Skin epidermis (tissue), 12 donors: ENCODE measurements at regions not wholly inside any gene's neighbourhood (a gene's known extent, or its start where the extent isn't known, plus 50 kb on each side); places are given as distances from the start of the nearest gene placed in this dataset.

Source experiments
- H3K27ac ChIP-seq, 21 experiments: fragments of 200-600 bp; sonication (generic) in 11 of 21; one replicate each; pipeline ENCODE4 v1.5.0; 2020; ENCODE audit warnings: mild to moderate bottlenecking in 3 of 21, inconsistent platforms in 2 of 21, moderate library complexity in 2 of 21
- H3K4me3 ChIP-seq, 7 experiments: fragments of 200-600 bp; sonication (generic) in 2 of 7; one replicate each; pipeline ENCODE4 v1.5.0; 2020; ENCODE audit warnings: inconsistent platforms in 2 of 7, mild to moderate bottlenecking in 2 of 7, moderate library complexity in 1 of 7

DNA sequence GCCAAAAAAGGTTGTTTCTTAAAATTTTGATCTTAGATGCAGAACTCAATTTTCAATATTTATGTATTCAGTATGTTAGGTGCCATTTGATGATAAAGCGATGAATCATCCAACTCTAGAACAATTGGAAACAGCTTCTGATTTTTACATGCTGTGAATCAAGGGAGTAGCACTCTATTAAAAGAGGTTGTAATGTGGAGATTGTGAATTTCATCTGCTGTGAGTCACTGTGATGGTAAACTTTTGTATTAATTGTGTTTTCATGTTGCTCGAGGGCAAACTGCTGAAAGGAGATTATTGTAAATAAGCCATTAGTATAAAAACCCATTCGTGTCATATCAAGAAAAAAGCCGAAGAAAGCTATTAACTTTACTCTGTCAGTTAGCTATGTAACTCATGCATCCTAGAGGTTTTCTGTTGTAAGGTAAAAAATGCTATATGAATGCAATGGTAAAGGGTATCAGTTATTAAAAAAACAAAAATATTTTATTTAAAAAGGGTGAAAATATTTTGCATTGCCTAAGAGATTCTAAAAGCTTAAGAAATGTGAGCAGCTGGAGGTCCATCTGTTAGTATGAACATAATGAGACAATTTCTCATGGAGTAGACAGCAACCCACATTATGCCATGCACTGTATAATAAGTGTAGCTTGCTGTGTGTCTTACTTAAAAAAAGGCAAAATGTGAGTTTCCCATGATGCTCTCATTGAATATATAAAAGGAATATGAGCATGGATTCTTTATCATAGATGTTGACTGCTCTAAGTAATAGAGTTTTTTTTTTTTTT lies 511.0 kb upstream of the PCDH15 start:
- H3K27ac ChIP-seq = no peak overlapping the region
- H3K4me3 ChIP-seq = no peak overlapping the region

DNA sequence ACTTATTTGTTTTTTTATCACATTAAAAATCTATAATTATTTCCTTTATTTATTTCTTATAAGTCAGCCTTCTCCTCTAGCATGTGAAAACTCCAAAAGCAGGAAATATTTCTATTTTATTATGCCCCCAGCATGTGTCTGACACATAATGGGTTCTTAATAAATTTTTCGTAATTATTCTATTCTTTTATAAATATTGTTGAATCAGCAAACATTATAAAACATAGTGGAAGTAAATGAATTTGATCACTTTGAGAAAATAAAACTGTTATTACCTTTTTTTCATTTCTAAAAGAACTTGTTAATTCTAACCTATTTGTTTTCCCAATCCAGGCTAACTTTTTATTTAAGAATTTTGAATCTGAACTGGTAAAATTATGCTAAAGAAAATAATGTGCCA lies 509.1 kb upstream of the PCDH15 start:
- Histone ChIP-seq H3K27ac (no peak overlapping the region), H3K4me3 (no peak overlapping the region)

DNA sequence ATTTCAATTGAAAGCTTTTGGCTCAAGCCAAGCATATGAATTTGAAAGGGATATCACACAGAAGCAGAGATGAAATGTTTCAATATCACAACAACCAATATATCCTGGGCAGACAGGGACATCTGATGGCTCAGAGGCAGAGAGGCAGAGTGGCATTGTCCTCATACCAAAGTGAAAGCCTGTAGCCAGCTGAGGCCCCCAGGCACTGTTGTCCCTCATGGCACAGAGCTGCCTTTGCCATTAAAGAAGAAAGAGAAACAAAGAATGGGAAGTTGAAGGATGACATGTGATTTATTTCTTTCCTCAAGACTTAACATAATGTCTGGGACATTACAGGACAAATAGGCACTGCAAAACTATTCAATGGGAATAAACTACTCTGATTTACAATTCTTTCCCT lies 504.3 kb upstream of the PCDH15 start:
- H3K27ac ChIP-seq = no peak overlapping the region

DNA sequence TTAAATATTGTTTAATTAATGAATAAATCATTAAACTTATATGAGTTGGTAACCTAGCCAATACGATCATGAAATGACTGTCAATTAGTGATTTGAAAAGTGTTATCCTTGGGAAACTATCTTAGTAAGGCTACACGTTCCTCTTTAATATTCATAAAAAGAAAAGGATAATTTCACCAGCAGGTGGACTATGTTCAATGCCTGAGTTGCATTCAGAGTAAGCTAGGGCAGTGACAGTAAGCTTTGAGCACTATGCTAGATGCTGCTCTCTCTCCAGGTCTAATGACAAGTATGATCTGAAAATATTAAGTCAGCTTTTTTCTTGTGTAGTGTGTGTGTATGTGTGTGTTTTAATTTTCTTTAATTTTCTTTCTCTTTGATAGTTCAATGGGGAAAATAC lies 486.3 kb upstream of the PCDH15 start:
- Histone ChIP-seq H3K27ac (no peak overlapping the region), H3K4me3 (no peak overlapping the region)

More for the DNA sequence above, 504.3 kb upstream of the PCDH15 start:
- H3K4me3 ChIP-seq = no peak overlapping the region

DNA sequence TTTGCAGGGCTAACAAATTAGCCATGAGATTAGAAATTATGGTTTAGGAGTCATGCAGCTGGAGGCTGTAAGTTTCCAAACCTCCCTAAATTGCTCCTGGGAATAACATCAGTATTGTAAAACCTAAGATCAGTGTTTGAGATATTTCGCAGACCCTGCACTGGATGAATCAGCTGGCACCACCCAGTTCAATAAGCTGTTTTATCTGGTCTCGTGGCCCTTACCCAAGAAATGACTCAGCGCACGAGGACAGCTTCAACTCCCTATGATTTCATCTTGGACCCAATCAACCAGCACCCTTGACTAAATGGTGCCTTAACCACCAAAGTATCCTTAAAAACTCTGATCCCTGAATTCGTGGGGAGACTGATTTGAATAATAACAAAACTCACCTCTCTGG lies 482.0 kb upstream of the PCDH15 start:
- Histone ChIP-seq H3K27ac (no peak overlapping the region), H3K4me3 (no peak overlapping the region)

DNA sequence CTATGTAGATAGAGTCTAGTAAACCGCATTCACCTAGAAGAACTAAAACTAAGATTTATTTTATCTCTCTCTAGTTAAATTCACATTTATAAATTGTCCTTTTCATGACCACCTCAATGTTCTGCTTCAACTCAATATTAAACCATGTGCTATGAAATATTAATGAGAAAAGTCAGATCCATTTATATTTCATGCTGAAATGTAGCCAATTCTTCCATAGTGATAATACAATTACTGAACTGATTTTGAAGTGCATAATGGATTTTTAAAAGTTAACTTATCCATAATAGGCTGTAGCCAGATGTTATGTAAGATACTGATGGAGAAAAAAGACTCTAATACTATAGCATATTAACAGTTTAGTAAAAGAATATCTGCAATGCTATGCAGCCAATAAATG lies 479.7 kb upstream of the PCDH15 start:
- Histone ChIP-seq H3K4me3 (no peak overlapping the region), H3K27ac (no peak overlapping the region)

DNA sequence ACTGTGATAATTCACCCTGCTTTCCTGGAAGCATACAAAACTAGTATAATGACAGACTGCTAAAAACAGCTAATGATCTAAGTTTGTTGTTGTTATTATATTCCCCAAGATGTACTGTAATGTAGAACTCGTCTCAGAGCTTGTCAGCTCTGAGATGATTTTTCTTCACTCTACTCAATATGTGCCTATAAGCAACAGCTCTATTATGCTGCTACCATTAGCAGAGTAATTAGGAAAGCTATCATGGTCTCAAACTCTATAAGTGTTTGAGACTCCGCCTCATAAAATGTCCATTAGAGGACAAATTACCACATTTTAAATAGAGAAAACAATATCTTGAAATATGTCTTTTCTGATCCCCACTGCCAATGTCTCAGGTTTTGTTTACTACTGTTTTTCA lies 476.5 kb upstream of the PCDH15 start:
- no peak overlapping the region for H3K4me3 ChIP-seq
- no peak overlapping the region for H3K27ac ChIP-seq

DNA sequence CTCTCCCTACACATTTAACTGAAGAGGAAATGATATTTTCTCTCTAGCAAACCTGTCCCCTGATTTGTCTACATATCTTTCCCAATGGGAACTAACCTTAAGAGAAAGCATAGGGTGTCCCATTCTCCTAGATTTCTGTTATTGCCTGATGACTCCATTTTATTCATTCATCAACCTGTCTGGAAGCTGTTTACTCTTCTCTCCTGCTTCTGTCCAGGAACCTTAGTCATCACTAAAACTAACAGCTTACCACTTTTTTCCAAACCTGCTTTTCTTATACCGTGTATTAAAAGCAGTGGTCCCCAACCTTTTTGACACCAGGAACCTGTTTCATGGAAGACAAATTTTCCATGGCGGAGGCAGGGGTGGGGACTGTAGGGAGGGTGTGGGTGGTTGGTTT lies 473.3 kb upstream of the PCDH15 start:
- Histone ChIP-seq H3K4me3 (no peak overlapping the region), H3K27ac (no peak overlapping the region)

DNA sequence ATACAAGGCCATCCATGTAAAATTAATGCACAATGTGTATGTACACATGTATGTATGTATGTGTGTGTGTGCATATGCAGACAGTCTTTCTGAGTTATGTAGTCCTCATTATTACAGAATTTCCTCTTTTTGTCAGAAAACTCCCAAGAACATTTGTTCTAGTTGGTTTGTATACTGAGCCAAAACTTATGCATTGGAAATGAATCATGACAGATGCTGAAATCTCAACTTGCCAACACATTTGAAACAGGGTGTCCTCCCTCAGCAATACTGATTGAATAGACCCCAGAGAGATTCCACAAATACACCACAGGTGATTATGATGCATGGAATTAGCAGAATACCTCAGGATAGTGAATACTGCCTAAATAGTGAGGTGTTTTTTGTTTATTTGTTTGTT lies 472.9 kb upstream of the PCDH15 start:
- H3K27ac ChIP-seq = no peak overlapping the region
- H3K4me3 ChIP-seq = no peak overlapping the region

DNA sequence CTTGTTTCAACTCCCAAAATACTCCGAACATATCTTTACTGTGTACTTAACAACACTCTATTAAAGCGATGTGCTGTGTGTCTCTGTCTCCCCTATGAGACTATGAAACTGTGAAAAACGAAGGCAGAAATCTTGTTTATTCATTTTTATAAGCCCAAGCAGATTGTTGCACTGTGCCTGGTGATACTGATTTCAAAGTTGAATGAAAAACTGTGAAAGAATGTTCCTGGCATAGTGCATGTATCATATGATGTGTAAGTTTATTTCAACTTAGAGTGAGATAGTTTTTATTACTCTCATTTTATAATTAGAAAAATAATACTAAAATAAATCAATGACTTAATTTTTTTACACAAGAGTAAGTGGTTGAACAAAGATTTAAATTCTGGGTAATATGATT lies 471.9 kb upstream of the PCDH15 start:
- H3K4me3 ChIP-seq = no peak overlapping the region
- H3K27ac ChIP-seq = peak overlapping the region in 1 of 21 experiments; percentile 50

DNA sequence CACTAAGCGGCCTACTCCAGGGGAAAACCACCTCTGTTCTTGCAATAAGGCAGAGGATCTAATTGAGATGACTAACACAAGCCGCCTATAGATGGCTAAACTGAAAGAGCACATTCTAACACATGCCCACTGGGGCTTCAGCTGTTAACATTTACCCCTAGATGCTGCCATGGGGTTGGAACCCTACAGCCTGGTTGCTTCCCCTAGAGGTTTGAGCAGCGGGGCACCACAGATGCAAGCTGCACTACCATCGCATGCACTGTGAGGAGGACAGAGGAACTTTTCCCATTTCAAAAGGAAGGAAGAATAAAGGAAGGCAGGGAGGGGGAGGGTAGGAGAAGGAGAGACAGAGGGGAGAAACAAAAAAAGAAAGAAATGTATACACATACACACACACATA lies 465.8 kb upstream of the PCDH15 start:
- Histone ChIP-seq H3K4me3 (no peak overlapping the region), H3K27ac (no peak overlapping the region)

DNA sequence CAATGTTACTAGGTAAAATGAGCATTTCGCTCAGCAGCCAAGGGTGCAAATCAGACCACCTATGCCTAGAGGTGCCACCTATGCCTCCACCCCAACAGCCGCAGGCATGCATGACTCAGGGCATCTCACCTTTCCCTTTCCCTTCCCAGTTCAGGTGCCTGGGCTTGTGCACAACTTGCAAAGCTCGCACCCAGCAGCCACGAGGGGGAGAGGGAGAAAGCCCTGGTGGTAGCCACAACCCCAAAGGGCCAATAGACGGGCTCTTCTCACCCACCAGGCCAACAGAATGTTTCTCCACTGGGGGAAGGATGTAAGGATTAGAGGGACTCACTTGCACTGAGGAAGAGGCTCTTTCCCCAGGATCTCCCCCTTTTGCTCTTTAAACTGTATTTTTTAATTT lies 462.3 kb upstream of the PCDH15 start:
- no peak overlapping the region for H3K4me3 ChIP-seq
- no peak overlapping the region for H3K27ac ChIP-seq

DNA sequence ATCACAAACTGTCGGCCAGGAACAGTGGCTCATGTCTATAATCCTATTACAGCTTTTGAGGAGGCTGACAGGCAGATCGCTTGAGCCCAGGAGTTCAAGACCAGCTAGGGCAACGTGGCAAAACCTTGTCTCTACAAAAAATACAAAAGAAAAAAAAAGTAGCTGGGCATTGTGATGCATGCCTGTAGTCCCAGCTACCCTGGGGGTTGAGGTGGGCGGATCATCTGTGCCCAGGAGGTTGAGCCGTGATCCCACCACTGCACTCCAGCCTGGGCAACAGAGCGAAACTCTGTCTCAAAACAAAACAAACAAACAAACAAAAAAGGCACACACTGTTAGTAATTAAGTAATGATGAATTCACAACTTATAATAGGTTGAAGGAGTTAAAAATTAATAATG lies 441.5 kb upstream of the PCDH15 start:
- H3K27ac ChIP-seq = peak overlapping the region in 1 of 21 experiments; percentile 13
- H3K4me3 ChIP-seq = no peak overlapping the region

DNA sequence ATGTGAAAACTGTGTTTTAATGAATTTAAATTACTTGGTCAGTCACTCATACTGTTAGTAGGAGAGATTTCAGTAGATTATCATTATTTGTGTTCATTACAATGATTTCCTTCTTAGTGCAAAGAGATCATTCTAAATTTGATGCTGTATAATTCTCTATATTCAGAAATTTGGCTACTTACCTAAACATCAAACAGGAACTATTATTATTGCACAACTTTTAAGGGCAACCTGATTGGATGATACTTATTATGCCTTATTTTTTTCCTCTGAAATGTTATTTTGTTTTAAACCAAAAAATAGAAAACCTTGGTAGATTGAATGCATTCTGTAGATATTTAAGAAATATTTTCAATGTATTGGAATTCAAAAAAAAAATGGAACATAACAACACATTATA lies 436.4 kb upstream of the PCDH15 start:
- Histone ChIP-seq H3K4me3 (no peak overlapping the region), H3K27ac (no peak overlapping the region)

DNA sequence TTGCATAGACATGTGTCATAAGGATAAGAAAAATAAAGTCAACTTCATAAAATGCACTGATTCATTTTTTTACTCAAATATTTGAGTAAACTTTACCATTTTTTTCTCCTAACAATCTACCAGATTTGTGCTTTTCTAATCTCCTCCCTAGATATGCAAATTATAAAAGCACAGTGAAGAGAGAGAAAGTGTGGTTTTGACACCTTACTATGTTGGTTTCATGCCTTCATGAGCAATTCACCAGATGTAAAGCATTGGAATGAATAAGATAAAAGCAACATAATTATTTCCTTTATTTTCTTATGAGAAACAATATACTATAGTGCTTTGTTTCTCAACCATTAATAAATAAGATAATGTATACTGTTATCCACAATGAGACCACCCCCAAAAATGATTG lies 432.5 kb upstream of the PCDH15 start:
- no peak overlapping the region for H3K4me3 ChIP-seq

DNA sequence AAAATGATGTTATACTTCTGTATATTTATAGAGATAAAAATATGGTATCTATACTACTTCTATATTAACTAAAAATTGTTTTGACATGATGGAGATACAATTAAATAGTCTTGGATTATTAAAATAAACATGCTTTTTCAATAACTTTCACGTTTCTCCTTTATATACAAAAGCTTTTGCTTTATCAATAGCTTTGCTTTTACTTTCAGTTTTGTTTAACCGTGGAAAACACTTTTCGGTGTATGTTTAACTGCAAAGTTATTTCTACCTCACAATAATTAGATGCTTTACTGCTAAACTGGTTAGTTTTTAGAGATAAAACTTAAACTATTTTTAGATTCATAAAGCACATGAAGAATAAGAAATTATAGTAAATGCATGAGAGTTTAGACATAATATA lies 432.1 kb upstream of the PCDH15 start:
- H3K27ac ChIP-seq = no peak overlapping the region
- H3K4me3 ChIP-seq = no peak overlapping the region

More for the DNA sequence above, 432.5 kb upstream of the PCDH15 start:
- no peak overlapping the region for H3K27ac ChIP-seq

DNA sequence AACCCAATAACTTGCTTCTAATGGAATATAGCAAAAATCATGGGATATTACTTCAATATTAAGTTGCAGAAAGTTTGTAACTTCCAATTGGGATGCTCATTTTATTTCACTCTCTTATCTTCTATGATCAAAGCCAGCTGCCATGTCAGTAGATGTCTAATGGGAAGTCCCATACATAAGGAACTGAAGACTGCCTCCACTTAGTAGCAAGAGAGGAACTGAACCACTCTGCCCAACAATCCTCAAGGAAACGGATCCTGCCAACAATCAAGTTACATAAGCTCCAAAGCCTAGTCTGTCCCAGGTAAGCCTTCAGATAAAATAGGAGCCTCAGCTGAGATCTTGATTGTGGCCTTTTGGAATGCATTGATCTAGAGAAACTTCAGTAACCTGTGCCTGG lies 431.5 kb upstream of the PCDH15 start:
- H3K4me3 ChIP-seq = no peak overlapping the region
- H3K27ac ChIP-seq = no peak overlapping the region

DNA sequence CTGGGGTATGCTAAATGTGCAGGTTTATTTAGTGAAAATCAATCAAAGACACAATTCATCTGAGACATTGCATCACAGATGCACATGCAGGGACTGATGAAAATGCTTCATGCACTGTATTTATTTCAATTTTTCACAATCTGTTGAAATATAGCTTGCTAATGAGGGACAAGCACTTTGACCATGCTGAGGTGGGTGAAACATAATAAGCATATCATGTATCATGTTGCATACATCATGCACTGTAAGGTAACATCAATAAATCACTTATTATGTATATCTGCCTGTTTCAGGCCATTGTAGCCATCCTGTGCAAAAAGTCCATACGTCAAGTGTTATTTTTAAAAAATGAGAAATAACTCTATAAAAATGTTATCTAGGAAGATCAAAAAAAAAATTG lies 426.9 kb upstream of the PCDH15 start:
- Histone ChIP-seq H3K4me3 (no peak overlapping the region), H3K27ac (no peak overlapping the region)

DNA sequence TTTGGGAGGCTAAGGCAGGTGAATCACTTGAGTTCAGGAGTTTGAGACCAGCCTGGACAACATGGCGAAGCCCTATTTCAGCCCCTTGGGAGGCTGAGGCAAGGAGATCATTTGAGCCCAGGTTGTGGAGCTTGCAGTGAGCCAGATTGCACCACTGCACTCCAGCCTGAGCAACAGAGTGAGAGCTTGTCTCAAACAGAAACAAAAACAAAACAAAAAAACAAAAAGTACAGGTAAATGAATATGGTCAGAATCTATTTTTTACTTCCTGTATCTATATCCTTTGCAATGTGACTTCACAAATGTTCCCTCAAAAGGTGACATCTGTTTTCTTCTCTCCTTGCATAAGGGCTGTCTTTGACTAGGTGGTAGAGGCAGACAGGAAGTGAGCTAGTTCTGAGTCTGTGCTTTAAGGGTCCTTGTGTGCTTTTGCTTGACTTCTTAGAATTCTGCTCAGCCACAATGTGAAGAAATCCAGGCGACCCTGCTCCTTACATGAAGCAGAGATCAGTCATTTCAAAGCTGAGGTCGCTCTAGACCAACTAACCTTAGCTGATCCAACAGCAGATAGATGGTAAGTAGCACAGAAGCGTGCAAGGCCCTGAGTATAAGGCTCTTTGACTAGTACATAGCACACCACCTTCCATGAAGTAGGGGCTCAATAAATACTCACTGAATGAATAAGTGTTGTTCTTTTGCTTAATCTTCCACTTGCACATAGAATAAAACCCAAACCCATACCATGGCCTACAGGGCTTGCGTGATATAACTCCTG lies 423.2 kb upstream of the PCDH15 start:
- no peak overlapping the region for H3K27ac ChIP-seq
- no peak overlapping the region for H3K4me3 ChIP-seq

DNA sequence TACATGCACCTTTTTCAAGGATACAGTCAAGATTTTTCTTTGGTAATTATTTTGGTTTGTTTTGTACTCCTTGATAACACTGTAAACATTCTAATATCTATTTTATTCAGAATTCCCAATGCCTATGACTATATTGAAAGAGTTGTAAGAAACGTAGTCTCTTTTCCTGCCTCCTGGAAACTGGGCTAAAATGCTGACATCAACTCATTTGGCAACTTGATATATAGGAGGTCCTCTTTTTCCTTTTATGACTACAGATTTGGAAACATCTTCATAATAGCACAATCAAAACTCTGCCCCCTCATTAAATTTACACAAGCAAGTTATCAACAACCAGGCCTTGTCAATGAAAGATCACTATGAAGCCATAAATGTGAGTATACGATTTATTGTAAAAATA lies 422.3 kb upstream of the PCDH15 start:
- H3K27ac ChIP-seq = no peak overlapping the region

DNA sequence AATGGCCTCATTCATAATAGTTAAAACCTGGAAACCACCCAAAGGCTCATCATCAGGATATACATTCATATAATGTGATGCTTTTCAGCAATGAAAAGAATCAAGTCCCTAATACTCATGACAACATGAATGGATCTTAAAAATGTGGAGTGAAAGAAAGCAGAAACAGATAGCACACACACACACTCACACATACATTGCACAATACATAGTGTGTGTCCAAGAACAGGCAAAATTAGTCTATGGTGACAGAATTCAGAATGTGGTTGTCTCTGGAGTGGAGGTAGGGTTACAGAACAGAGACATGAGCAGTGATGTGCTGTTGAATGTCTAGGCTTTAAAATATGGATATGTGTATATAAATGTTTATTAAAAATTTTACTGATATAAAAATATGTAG lies 419.9 kb upstream of the PCDH15 start:
- no peak overlapping the region for H3K27ac ChIP-seq
- H3K4me3 ChIP-seq = no peak overlapping the region

More for the DNA sequence above, 422.3 kb upstream of the PCDH15 start:
- no peak overlapping the region for H3K4me3 ChIP-seq
